ENCODE measurements at regions not wholly inside any gene's neighbourhood (a gene's known extent, or its start where the extent isn't known, plus 50 kb on each side); places are given as distances from the start of the nearest gene placed in this dataset.

- no peaks in the 10 kb centered on the region for H3K4me1 ChIP-seq
- H3K36me3 ChIP-seq = no peaks in the 10 kb centered on the region
- H3K27me3 ChIP-seq = peaks cover 0 to 3% of the 10 kb centered on the region in 2 donors
- no peak for TF ChIP-seq POLR2AphosphoS5 (IDR thresholded peaks at IDR 0.05)
- no peak for TF ChIP-seq POLR2A (IDR thresholded peaks at IDR 0.05)
- no peak for TF ChIP-seq CTCF (IDR thresholded peaks at IDR 0.05)
- peaks cover 39 to 42% of the 10 kb centered on the region in 2 donors for H3K9me3 ChIP-seq
- no peak overlapping the region for H3K27ac ChIP-seq
- intact Hi-C loops (cut with DNase I; ENCODE audit: low total_unique reads) = no loop called here
- no peak for DNase-seq (ENCODE audit: low spot score in 2 of 2)
- H3K4me3 ChIP-seq = no peak overlapping the region
These were observed 60.2 kb upstream of the ZKSCAN2 start for GRCh38 chr16:25317732-25318316.

DNA sequence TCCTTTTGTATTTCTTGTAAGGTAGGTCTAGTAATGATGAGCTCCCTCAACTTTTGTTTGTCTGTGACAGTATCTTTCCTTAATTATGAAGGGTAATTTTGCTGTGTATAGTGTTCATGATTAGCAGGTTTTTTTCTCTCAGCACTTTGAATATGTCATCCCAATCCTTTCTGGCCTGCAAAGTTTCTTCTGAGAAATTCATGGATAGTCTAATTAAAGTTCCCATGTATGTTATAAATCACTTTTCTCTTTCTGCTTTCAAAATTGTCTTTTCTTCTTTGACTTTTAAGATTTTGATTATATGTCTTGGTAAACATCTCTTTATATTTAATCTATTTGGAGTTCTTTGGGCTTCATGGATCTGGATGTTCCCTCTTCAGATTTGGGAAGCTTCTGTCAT lies 54.3 kb upstream of the ZKSCAN2 start:
- intact Hi-C loops (cut with DNase I; ENCODE audit: low total_unique reads) = no loop called here
- no peak for TF ChIP-seq POLR2A (IDR thresholded peaks at IDR 0.05)
- no peak for TF ChIP-seq CTCF (IDR thresholded peaks at IDR 0.05)
- H3K4me3 ChIP-seq = no peak overlapping the region

DNA sequence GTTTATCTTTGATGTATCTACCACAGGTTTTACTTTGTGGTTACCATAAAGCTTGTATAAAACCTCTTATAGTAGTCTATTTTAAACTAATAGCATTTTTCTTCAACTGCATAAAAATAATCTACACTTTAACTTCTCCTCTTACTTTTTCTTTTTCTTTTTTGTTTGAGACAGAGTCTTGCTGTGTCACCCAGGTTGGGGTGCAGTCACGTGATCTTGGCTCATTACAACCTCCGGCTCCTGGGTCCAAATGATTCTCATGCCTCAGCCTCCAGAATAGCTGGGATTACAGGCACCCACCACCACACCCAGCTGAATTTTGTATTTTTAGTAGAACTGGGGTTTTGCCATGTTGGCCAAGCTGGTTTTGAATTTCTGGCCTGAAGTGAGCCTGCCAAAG lies 53.4 kb upstream of the ZKSCAN2 start:
- DNase-seq (ENCODE audit: low spot score in 2 of 2) = no peak
- Histone ChIP-seq H3K4me1 (no peaks in the 10 kb centered on the region), H3K4me3 (no peak overlapping the region), H3K36me3 (no peaks in the 10 kb centered on the region), H3K27me3 (no peaks in the 10 kb centered on the region), H3K27ac (no peak overlapping the region), H3K9me3 (peaks cover 24 to 39% of the 10 kb centered on the region in 2 donors)
- intact Hi-C loops (cut with DNase I; ENCODE audit: low total_unique reads) = no loop called here
- TF ChIP-seq CTCF (IDR thresholded peaks at IDR 0.05) (no peak), POLR2AphosphoS5 (IDR thresholded peaks at IDR 0.05) (no peak), POLR2A (IDR thresholded peaks at IDR 0.05) (no peak)

More for the DNA sequence above, 54.3 kb upstream of the ZKSCAN2 start:
- peaks cover 25 to 42% of the 10 kb centered on the region in 2 donors for H3K9me3 ChIP-seq
- no peaks in the 10 kb centered on the region for H3K36me3 ChIP-seq
- no peaks in the 10 kb centered on the region for H3K4me1 ChIP-seq
- DNase-seq (ENCODE audit: low spot score in 2 of 2) = no peak
- no peak overlapping the region for H3K27ac ChIP-seq
- no peaks in the 10 kb centered on the region for H3K27me3 ChIP-seq
